HepG2 (cell line): ENCODE measurements at regions not wholly inside any gene's neighbourhood (a gene's known extent, or its start where the extent isn't known, plus 50 kb on each side); places are given as distances from the start of the nearest gene placed in this dataset.

Experiments used
- ATAC-seq: fragments of 200-7000 bp; cut with Tn5 transposase; 3 replicates; pipeline ENCODE4 v1.9.1; 2020; ENCODE audit warnings: mild to moderate bottlenecking, moderate library complexity
- BruUV-seq: library from RNA; stranded (reverse); fragments of 400-500 nt; replicated peaks from 2 replicates; lab custom pipeline; 2021; lab: Mats Ljungman, UMichigan
- CTCF ChIA-PET: fragments of 300-600 bp; formaldehyde crosslinking; extraction: SDS; loops from one replicate; lab custom pipeline; 2021; ENCODE audit warnings: low total read pairs, inconsistent platforms, low intra/inter-chr PET ratio; lab: Yijun Ruan, JAX
- POLR2A ChIA-PET: fragments of 350-600 bp; sonication (Branson Sonifier 250); formaldehyde crosslinking; loops from one replicate; lab custom pipeline; 2020; ENCODE audit warnings: antibody characterized with exemption, inconsistent platforms; lab: Yijun Ruan, JAX
- DNase-seq: peaks from one replicate; pipeline ENCODE4 v3.0.0-alpha.2; 2015; ENCODE audit warnings: low spot score
- FAIRE-seq: peaks from 3 replicates; lab custom pipeline; 2011; peaks lifted over from hg19 to GRCh38; lab: Jason Lieb, UNC
- H2AFZ ChIP-seq: one replicate; pipeline ENCODE4 v1.6.1; 2011; ENCODE audit warnings: low read length, inconsistent platforms
- H3K27ac ChIP-seq: fragments of 300-600 bp; 3 replicates; pipeline ENCODE4 v1.8.0; 2011; ENCODE audit warnings: mixed run types, mild to moderate bottlenecking, mixed read lengths, low read length, inconsistent platforms; ENCODE audit not compliant: insufficient read depth; ENCODE audit errors: extremely low read length
- H3K27me3 ChIP-seq, 2 experiments: fragments of 200-600 bp in 1 of 2; 2 replicates in 1 of 2; 3 replicates in 1 of 2; pipeline versions ENCODE4 v1.6.0 to v1.8.0; 2011; ENCODE audit warnings: low read length in 2 of 2, mild to moderate bottlenecking in 2 of 2, moderate library complexity in 2 of 2, inconsistent platforms in 1 of 2; ENCODE audit not compliant: insufficient read depth in 2 of 2, control insufficient read depth in 1 of 2
- H3K36me3 ChIP-seq, 2 experiments: fragments of 200-600 bp in 1 of 2; replicated peaks in 1 of 2; 2 replicates in 1 of 2; 3 replicates in 1 of 2; pipeline versions ENCODE4 v1.5.1 to v1.8.0; 2011; ENCODE audit warnings: low read length in 2 of 2, inconsistent platforms in 1 of 2; ENCODE audit not compliant: insufficient read depth in 2 of 2, control insufficient read depth in 1 of 2
- H3K4me1 ChIP-seq: 2 replicates; pipeline ENCODE4 v1.5.1; 2012; ENCODE audit warnings: low read length, inconsistent platforms; ENCODE audit not compliant: insufficient read depth
- H3K4me2 ChIP-seq: 2 replicates; pipeline ENCODE4 v1.6.0; 2011; ENCODE audit warnings: low read depth, low read length, inconsistent platforms
- H3K4me3 ChIP-seq, 3 experiments: fragments of 200-600 bp in 1 of 3; sonication (generic), shearing (Covaris generic) in 1 of 3; replicated peaks in 1 of 3; 2 replicates each; pipeline ENCODE4 v1.5.1; 2011 to 2016; ENCODE audit warnings: low read length in 3 of 3, inconsistent platforms in 2 of 3, low read depth in 2 of 3, mild to moderate bottlenecking in 2 of 3, control low read depth in 1 of 3, mixed read lengths in 1 of 3; ENCODE audit not compliant: insufficient read depth in 1 of 3
- H3K79me2 ChIP-seq: one replicate; pipeline ENCODE4 v1.6.1; 2011; ENCODE audit warnings: low read length, inconsistent platforms; ENCODE audit not compliant: insufficient read depth
- H3K9ac ChIP-seq: 2 replicates; pipeline ENCODE4 v1.6.0; 2011; ENCODE audit warnings: mild to moderate bottlenecking, low read depth, low read length, inconsistent platforms; ENCODE audit not compliant: insufficient read depth
- H3K9me3 ChIP-seq: 2 replicates; pipeline ENCODE4 v1.5.1; 2012; ENCODE audit warnings: mild to moderate bottlenecking, low read length
- H4K20me1 ChIP-seq: 2 replicates; pipeline ENCODE4 v1.6.0; 2011; ENCODE audit warnings: inconsistent platforms, mild to moderate bottlenecking, low read length, moderate library complexity; ENCODE audit not compliant: insufficient read depth
- GABPB1 ChIP-seq: IDR thresholded peaks from 2 replicates; pipeline ENCODE4 v1.6.1; 2016; ENCODE audit warnings: mild to moderate bottlenecking, missing genetic modification reagents, moderate library complexity, missing compliant biosample characterization
- HNF1B ChIP-seq: sonication (generic); formaldehyde crosslinking; IDR thresholded peaks from 2 replicates; pipeline ENCODE4 v1.5.1; 2020; ENCODE audit warnings: mild to moderate bottlenecking, moderate library complexity, missing genetic modification reagents
- HNRNPUL1 ChIP-seq: fragments of 200-400 bp; formaldehyde crosslinking; IDR thresholded peaks from 2 replicates; pipeline ENCODE4 v1.6.1; 2017; ENCODE audit warnings: low read depth, mild to moderate bottlenecking, low read length, moderate library complexity
- KDM3A ChIP-seq: IDR thresholded peaks from 2 replicates; pipeline ENCODE4 v1.6.1; 2018; ENCODE audit warnings: low read depth, missing compliant biosample characterization
- MTA1 ChIP-seq: sonication (generic); formaldehyde crosslinking; IDR thresholded peaks from 2 replicates; pipeline ENCODE4 v1.4.0; 2020; ENCODE audit warnings: missing genetic modification reagents, mild to moderate bottlenecking, borderline replicate concordance
- PATZ1 ChIP-seq: sonication (generic); formaldehyde crosslinking; IDR thresholded peaks from 2 replicates; pipeline ENCODE4 v1.4.0; 2020; ENCODE audit warnings: missing genetic modification reagents
- SIX4 ChIP-seq: sonication (generic); formaldehyde crosslinking; IDR thresholded peaks from 2 replicates; pipeline ENCODE4 v1.4.0; 2020; ENCODE audit warnings: missing genetic modification reagents
- ZFY ChIP-seq: sonication (generic); formaldehyde crosslinking; IDR thresholded peaks from 2 replicates; pipeline ENCODE4 v1.4.0; 2020; ENCODE audit warnings: missing genetic modification reagents
- ZNF136 ChIP-seq: sonication (generic); formaldehyde crosslinking; IDR thresholded peaks from 2 replicates; pipeline ENCODE4 v1.8.1; 2022; ENCODE audit warnings: low read depth, mild to moderate bottlenecking, moderate library complexity, missing genetic modification reagents
- whole genome bisulfite sequencing: methylation state at CpG from one replicate; pipeline ENCODE4 v1.1.6; 2017; ENCODE audit warnings: low lambda C conversion rate; 5-methylcytosine and 5-hydroxymethylcytosine counted together
- in situ Hi-C: cut with HindIII; loops from 2 replicates; pipeline ENCODE4 v1.10.0; 2017; ENCODE audit warnings: low pct_unique_long_range_greater_than_20kb; ENCODE audit not compliant: extremely low pct_ligation_motif_present
- intact Hi-C: fragments of 100-400 bp; cut with micrococcal nuclease; formaldehyde crosslinking; loops from one replicate; pipeline ENCODE4 v1.10.0; 2022; ENCODE audit not compliant: unreplicated experiment
- TF ChIP-seq, protein P1 (sequence below): sonication (generic); formaldehyde crosslinking; IDR thresholded peaks from 2 replicates; pipeline ENCODE4 v1.5.1; 2020; ENCODE audit warnings: missing genetic modification reagents, mild to moderate bottlenecking, borderline replicate concordance
- TF ChIP-seq, protein P2 (sequence below): sonication (generic); formaldehyde crosslinking; IDR thresholded peaks from 2 replicates; pipeline ENCODE4 v1.9.0; 2021; ENCODE audit warnings: missing genetic modification reagents, mild to moderate bottlenecking, borderline replicate concordance

GRCh38 chr20:50286174-50286511, 95.5 kb downstream of the CEBPB start:
- Histone ChIP-seq H3K4me3 (no peak overlapping the region), H3K36me3 (no peaks in the 10 kb centered on the region), H3K4me2 (no peak overlapping the region), H3K4me1 (peaks cover 64% of the 10 kb centered on the region), H3K9ac (no peak overlapping the region), H3K27ac (no peak overlapping the region), H3K9me3 (no peaks in the 10 kb centered on the region), H3K27me3 (no peaks in the 10 kb centered on the region), H2AFZ (no peak overlapping the region), H4K20me1 (no peaks in the 10 kb centered on the region), H3K79me2 (no peaks in the 10 kb centered on the region)
- no peak for ATAC-seq
- CTCF ChIA-PET = no interaction called here
- POLR2A ChIA-PET = interaction anchor here (0.7 to 6.9 kb wide), 4 partner anchors 11 to 113 kb away, joined by 3 to 56 read pairs (median 4); no protein-coding TSS in a partner anchor
- BruUV-seq = no TSS peak
- no peak for FAIRE-seq
- DNase-seq = no peak
- no peak for TF ChIP-seq GABPB1
- no peak for TF ChIP-seq ZFY (CRISPR knock-in tag)
- TF ChIP-seq MTA1 (CRISPR knock-in tag) = no peak
- TF ChIP-seq SIX4 (CRISPR knock-in tag) = no peak
- no peak for TF ChIP-seq ZNF136 (CRISPR knock-in tag)
- TF ChIP-seq HNF1B = no peak
- WGBS = 86% methylated on average over 9 of the region's 9 CpGs
- intact Hi-C loops = no loop called here
- in situ Hi-C loops = no loop called here

DNA sequence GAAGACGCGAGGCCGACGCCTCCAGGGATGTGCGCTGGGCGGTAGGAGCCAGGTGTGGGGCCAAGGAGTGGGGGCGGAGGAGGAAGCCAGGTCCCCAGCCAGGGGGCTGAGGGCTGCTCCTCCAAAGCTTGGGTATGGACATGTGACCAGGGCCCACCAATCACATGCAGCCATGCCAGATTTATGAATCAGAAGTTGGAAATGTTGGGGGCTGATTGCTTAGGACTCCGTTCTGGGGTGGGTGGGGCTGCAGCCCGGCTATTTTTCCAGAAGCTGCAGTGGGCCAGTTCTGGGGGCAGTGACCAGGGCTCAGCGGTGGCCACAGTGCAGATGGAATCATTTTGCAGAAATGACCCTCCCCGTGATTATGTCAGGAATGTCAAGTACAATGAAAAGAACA, 96.0 kb downstream of the CEBPB start:
- Histone ChIP-seq H3K79me2 (no peaks in the 10 kb centered on the region), H2AFZ (no peak overlapping the region), H3K27ac (no peak overlapping the region), H3K4me2 (no peak overlapping the region), H3K4me1 (peaks cover 64% of the 10 kb centered on the region), H3K9me3 (no peaks in the 10 kb centered on the region), H4K20me1 (no peaks in the 10 kb centered on the region), H3K36me3 (no peaks in the 10 kb centered on the region), H3K4me3 (no peak overlapping the region), H3K9ac (no peak overlapping the region), H3K27me3 (no peaks in the 10 kb centered on the region)
- no peak for DNase-seq
- ATAC-seq = no peak
- intact Hi-C loops (no loop called here), in situ Hi-C loops (no loop called here)
- no TSS peak for BruUV-seq
- FAIRE-seq = no peak
- 78% methylated on average over 11 of the region's 11 CpGs for WGBS
- ChIA-PET CTCF (no interaction called here), POLR2A (interaction anchor here (1.0 to 1.3 kb wide), 2 partner anchors 12 to 30 kb away, joined by 3 to 4 read pairs; no protein-coding TSS in a partner anchor)
- TF ChIP-seq, protein P1, sequence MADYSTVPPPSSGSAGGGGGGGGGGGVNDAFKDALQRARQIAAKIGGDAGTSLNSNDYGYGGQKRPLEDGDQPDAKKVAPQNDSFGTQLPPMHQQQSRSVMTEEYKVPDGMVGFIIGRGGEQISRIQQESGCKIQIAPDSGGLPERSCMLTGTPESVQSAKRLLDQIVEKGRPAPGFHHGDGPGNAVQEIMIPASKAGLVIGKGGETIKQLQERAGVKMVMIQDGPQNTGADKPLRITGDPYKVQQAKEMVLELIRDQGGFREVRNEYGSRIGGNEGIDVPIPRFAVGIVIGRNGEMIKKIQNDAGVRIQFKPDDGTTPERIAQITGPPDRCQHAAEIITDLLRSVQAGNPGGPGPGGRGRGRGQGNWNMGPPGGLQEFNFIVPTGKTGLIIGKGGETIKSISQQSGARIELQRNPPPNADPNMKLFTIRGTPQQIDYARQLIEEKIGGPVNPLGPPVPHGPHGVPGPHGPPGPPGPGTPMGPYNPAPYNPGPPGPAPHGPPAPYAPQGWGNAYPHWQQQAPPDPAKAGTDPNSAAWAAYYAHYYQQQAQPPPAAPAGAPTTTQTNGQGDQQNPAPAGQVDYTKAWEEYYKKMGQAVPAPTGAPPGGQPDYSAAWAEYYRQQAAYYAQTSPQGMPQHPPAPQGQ (CRISPR knock-in tag) = no peak
- TF ChIP-seq, protein P2, sequence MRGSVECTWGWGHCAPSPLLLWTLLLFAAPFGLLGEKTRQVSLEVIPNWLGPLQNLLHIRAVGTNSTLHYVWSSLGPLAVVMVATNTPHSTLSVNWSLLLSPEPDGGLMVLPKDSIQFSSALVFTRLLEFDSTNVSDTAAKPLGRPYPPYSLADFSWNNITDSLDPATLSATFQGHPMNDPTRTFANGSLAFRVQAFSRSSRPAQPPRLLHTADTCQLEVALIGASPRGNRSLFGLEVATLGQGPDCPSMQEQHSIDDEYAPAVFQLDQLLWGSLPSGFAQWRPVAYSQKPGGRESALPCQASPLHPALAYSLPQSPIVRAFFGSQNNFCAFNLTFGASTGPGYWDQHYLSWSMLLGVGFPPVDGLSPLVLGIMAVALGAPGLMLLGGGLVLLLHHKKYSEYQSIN (CRISPR knock-in tag) = no peak
- TF ChIP-seq PATZ1 (CRISPR knock-in tag) (peak; percentile 41), KDM3A (no peak), HNRNPUL1 (no peak)
